HG02610 (cell line): ENCODE measurements at regions not wholly inside any gene's neighbourhood (a gene's known extent, or its start where the extent isn't known, plus 50 kb on each side); places are given as distances from the start of the nearest gene placed in this dataset.

Source experiments
- ATAC-seq: cut with Tn5 transposase; IDR thresholded peaks from one replicate; pipeline ENCODE4 v1.9.1; 2021; ENCODE audit warnings: mild to moderate bottlenecking, moderate library complexity; ENCODE audit not compliant: unreplicated experiment

DNA sequence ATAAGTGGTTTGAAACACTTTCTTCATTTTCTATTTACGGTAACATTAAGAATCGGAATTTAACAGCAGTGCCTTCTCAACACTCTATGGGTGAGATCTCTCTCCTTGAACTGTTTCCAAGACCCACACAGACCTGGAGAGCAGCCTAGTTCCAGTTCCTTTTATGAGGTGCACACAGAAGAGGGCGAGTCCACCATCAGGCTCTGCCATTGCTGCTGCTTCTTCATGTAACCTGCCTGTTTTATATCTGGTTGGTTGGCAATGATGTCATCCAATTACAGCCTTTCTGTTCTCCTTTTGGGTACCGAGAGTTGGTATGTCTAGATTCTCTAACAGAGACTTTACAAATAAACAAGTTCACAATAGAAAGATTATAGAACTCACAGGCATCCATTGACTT is 225.7 kb downstream of the UTP18 start:
- no peak for ATAC-seq

DNA sequence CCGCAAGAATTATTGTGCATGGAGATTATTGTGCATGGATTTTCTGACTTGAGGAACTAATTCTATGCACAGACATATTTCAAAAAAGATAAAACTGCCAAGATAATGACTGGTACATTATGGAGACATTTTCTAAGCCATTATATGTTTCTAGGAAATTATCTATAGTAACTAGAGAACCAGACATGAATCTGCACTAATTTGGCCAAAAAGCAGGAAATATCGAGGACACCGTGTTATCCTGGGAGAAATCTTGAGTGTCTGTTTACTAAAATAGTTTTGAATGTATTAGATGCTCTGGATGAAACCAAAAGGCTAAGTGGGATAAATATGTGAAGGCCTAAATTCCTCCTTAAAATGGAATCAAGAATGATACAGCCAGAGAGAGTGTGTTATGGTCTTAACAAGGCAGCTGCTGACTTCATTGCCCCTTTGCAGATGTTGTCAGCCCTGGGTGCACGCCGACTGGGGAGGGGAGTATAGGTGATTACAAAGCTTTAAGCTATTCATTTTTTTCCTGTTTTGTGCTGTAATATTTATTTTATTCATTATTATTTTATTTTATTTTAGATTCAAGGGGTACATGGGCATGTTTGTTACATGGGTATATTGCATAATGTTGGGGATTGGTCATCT is 226.7 kb downstream of the UTP18 start:
- ATAC-seq: no peak

DNA sequence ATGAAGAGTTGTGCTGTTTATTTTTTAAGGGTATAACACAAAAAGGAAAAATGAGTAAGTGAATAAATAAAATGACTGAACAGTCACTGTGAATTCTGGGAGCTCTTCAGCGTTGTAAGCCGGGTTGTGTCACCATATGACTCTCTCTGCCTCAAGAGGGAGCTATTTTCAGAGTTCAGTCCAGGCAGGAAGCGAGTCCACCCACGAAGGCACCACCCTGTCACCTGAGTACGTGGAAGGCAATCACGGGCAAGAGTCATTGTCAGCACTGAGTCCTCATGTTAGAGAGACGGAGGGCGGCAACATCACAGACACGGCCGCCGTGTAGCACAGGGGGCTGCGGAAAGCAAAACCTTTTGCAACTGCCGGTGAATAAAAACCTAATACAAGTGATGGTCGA is 227.6 kb downstream of the UTP18 start:
- ATAC-seq: no peak

DNA sequence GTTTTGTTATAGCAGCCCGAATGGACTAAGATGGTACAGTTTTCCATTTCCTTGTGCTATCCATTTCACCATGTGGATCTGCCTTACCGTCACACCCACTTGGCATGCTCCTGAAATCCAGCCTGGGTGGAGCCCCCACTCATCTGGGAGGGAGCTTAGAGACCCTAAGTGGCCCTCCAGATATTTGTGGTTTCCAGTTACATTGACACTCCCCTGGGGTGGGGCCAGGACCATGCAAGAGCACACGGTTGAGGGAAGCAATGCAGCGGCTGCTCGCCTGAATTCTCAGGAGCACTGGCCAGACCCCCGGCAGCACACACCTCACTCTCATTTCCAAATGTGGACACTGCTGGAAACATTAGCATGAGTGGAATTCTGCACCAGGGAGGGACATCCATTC is 231.1 kb downstream of the UTP18 start:
- ATAC-seq: no peak

DNA sequence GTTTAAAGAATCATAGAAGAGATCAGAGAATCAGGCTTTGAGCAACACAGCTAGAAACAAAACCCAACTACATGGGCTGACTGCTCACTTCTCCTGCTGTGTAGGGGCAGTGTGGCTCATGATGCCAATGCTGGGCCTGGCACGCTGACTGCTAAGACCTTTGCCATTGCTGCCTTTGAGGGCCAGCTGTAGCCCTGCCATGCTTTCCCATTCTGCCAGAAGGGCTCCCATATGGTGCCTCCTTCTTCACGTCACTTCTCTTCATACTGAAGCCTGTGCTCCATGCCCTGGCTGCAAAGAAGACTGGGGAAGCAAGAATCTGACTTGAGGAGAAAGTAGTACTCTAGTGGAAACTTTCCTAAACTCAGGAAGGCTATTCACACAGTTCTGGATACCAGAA is 232.9 kb downstream of the UTP18 start:
- no peak for ATAC-seq

DNA sequence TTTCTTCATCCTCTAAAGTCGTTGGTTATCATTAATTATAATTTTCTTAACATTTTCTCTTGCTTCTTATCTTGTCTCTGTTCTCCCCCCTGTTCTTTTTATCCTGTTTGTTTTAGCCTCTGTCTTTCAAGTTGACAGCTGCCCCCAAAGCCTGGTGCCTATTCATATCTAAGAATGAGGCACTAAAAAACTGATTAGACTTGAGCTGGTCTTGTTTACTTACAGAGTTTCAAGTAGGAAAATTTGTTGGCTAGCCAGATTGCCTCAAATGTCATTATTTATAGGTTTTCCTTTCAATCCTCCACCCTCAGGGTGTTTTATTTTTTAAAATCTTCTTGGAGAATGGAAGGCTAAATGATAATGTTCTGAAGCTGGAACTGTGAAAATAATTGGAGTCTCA is 236.0 kb downstream of the UTP18 start:
- no peak for ATAC-seq

DNA sequence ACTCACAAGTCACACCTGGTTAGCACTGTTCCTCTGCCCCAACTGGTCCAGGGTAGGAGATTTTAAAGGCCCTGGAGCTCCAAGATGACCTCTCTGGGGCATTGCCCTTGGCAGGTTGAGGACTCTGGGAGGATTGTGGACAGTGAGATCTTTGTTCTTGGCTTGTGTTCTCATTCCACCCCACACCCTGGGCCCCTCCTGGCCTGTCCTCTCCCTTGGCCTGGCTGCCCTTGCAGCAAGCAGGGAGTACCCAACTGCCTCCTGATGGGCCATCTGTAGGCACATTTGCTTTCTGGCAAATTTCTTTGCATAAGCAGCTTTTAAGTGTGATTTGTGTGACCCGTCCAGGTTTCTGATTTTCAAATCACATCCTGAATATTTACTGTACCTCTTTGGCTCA is 239.6 kb downstream of the UTP18 start:
- ATAC-seq: no peak

DNA sequence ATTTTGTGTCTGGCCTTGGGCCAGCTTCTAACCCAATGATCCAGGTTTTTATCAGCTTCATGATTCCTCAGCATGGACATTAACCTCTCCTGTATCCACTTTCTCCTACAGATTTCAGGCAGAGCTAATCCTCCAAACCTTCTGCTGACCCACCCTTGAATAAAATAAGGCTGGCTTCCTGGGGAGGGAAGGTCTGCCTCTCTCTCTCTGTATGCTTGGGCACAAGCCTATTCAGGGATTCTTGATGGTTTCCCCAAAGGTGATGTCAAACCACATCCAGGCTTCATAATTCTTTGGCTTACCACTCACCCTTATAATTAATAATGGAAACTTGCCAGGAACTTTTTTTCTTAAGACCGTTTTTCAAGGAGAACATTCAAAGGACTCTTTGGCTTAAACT is 240.1 kb downstream of the UTP18 start:
- no peak for ATAC-seq

DNA sequence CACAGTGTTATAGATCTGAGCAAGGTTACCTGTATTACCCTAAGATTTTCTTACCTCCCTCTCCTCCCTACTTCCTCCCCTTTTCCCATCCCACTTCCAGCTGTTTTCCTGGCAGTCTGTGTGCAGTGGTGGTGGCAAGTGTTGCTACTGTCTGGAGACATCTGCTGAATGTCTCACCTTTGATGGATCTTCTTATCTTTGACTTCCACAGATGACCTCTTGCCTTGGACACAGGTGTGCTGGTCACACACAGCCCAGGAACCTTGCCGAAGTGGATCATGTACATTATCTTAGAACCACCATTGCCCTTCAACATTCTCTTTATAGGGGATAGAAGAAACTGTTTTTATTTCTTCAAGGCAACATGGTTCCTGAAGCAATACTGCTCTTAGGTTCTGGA is 245.1 kb downstream of the UTP18 start:
- no peak for ATAC-seq

DNA sequence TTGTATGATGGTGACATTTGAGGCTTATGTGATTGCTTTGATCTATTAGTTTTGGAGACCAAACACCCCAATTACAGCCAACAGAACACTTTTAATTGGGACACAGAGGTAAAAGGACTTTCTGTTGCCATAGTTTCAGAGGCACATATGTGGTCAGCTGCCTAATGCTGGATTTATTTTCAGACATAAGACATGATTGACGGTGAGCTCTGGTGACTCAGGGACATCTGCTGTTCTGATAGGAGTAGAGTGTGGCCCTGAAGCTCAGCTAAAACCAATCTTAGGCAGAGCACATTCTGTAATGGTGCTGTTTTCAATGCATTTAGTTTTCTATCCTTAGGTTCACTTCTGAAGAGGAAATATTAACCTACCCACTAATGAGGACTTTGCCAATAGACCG is 247.1 kb downstream of the UTP18 start:
- ATAC-seq: no peak

DNA sequence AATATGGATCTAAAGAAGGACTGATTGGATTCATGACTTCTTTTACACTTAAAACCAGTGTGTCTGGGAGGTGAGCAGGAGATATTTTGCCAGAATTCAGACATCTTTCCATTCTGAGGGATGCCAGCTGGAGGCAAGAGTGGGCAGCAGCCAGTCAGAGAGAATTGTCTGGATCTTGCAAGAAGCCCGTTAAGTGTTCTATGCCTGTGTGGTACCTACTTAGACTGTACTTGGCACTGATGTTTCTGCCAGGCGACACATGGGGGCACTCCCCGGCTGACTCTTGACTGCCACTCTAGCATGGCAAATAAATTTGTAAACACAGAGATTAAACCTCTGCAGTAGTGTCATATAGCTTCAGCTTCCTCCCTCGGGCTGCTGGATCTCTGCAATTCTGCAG is 247.7 kb downstream of the UTP18 start:
- no peak for ATAC-seq

DNA sequence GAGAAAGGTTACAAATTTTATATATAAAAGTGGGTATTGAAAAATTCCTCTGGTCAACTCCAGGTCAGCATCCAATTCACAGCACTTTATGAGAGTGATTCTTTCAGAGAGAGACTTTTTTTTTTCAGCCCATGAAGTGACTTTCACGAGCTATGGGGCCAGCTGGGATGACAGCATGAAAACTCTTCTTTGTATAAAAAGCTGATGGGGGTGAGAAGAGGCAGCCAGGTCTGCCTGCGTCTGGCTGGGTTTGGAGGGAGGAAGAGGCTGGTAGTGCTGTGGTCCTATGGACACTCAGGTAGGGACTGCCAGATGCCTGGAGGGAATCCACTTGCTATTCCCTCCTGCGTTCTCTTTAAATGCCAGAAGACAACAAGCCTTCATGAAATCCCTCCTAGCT is 250.6 kb downstream of the UTP18 start:
- no peak for ATAC-seq

DNA sequence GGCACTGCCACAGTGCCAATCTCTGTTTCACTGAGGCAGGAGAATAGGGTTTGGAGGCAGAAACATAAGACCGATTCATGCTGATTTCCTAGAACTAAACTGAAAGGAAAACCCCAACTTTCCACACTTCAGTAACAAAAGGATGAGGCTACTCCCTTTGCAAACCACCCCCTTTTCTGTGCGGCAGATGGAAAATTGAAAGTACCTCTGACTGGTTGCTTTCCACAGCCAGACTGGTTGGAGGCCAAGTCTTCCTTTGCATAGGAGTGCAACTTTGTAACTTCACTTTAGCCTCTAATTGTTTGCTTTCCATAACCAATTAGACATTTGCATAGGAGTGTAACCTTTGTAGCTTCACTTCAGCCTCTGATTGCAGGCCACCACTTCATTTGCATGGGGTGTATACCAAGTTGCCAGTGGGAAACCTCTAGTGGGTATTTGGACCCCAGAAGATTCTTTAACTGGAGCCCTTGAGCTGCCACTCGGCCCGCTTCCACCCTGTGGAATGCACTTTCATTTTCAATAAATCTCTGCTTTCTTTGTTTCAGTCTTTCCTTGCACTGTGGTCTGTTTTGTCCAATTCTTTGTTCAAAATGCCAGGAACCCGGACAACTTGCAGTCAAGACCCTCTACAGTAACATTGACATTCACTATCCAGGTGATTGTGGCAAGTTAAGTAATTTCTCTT is 252.0 kb downstream of the UTP18 start:
- ATAC-seq: no peak

DNA sequence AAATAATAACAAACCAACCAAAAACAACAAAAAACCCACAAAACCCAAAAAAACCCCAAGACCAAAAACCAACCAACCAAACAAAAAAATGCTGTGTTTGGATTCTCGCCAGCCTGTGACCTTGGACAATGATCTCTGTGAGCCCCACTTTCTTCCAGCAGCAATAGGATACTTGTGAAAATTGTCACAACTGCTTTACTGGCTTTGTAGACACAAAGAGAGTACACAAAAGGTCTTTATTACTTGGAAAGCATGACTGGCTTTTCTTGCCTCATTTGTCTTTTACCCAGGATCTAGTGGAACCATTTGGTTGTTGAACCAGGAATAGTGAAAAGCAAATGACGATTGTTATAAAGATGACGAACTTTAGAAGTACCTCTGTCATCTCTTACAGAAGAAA is 256.6 kb downstream of the UTP18 start:
- no peak for ATAC-seq

DNA sequence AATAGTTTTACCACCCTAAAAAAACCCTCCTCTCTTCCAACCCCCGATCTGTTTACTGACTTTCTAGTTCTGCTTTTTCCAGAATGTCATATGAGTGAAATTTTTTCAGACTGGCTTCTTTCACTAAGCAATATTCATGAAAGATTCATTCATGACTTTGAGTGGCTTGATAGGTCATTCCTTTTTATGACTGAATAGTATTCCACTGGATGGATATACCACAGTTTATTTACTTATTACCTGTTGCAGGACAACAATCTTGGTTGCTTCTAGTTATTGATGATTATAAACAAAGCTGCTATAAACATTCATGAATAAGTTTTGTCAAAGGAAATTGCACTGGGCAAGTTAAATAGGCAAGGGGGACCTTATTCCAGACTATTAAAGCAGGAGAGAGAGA is 264.2 kb downstream of the UTP18 start:
- ATAC-seq: no peak

DNA sequence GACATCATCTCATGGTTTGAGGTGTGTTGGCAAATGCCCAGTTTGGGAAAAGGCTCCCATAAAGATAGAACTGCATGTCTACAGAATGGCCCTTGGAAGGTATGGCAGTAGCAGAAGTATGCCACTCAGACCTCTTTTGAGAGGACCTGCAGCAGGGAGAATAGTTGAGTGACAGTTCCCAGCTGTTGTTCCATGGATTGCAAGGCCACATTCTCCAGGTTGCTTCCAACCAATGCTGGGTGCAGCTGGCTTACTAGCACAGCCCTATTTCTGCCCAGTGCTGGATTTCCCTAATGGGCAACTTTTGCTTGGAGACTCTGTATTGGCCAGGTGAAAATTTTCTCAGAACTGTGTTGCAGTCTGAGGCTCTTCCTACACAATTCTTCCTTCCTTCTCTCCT is 266.2 kb downstream of the UTP18 start:
- ATAC-seq: no peak

DNA sequence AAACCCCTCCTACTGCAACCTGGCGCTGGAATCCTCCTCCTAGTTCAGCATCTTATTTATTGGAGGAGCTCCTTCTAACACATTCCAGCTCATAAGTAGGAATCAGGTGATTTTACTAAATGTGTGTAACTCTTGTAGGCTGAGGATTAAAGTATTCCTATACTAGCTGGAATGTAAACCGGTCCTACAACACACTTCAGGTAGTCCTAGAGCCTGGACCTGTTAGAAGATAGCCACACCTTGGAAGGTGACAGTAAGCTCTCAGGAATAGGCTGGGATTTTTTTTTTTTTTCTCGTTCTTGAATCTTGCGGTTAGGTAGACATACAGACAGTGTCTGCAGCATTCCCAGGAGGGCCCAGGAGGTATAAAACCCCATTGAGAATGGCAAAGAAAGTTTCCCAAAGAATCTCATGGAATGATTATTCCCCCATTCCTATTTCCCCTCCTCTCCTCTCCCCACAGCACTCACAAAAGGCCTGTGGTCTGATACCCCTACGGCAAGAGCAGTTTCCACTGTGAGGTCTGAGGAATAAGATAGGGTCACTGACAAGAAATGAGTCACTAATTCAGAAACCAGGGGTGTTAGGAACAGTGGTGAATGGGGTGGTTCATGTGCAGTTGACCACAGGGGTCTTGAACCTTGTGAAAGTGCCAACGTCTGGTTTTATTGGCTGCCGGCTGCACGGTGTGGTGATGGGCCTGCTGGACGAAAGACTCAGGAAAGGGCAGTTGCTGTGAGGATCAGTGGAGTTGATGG is 267.1 kb downstream of the UTP18 start:
- no peak for ATAC-seq

DNA sequence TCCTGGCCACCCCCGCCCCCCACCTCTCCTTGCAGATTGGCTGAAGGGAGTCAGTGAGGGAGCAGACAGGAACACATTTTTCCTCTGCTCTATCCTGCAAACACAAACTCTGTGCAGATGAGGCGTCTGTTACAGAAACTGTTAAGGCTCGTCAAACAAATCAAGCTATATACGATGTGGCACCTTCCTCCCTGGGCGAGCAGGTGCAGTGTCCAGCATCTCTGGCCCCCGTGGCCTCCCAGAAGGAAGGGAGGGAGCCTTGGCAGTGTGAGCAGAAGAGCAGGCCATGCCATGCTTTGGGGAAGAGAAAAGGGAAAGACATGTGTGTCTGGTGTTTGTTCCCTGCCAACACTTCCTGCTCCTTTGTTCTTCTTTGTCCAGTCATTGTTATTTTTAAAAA is 267.8 kb downstream of the UTP18 start:
- no peak for ATAC-seq

DNA sequence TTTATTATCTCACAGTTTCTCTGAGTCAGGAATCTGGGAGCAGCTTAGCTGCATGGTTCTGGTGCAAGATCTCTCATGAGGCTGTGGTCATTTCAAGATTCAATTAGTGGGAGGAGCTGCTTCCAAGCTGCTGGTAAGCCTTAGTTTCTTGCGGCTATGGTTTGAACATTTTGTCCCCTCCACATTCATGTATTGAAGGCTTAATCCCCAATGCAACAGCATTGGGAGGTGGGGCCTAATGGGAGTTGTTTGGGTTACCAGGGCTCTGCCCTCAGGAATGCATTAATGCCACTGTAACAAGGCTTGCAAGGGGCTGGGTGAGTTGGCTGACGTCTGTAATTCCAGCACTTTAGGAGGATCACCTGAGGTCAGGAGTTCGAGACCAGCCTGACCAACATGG is 272.9 kb downstream of the UTP18 start:
- no peak for ATAC-seq

DNA sequence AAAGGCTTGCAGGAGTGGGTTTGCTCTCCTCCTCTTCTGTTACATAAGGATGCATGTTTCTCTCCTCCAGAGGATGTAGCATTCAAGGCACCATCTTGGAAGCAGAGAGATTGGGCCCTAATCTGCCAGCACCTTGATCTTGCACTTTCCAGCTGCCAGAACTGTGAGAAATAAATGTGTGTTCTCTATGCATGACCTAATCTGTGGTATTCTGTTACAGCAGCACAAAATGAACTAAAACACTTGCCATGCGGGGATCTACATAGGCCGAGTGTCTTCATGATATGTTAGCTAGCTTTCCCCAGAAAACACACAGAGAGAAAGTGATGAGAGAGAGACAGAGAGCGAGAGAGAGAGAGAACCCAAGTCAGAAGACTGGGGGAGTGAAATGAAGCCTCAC is 273.5 kb downstream of the UTP18 start:
- no peak for ATAC-seq

DNA sequence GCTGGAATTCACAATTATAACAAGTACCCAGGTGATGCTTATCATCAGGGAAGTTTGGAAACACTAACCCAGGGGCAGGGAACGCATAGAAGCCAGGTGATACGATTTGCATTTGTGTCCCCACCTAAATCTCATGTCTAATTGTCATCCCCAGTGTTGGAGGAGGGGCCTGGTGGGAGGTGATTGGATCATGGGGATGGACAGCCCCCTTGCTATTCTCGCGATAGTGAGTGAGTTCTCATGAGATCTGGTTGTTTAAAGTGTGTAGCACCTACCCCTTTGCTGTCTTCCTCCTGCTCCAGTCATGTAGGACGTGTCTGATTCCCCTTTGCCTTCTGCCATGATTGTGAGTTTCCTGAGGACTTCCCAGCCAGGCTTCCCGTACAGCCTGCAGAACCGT is 276.3 kb downstream of the UTP18 start:
- no peak for ATAC-seq

DNA sequence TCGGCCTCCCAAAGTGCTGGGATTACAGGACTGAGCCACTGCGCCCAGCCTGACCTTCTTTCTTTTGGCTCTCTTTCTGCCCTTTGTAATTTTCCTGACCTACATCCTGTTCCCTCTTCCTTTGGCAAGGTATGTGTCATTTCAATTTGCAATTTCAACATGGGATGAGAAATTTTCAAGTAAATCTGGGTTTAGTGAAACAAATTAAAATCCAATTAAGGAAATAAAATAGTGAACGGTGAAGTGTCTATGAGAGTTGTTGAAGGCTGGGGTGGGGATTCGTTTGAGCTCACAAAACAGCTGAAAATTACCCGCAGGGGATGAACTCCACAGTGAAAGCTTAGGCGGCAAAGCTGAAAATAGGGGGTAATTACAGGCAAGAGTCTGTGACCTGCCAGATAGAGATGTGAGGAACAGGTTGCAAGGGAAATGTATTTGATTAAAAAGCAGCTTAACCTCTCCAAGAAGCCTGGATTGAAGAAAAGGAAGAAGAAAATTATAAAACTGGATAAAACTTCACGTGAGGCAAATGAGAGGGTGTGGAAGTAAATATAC is 277.7 kb downstream of the UTP18 start:
- ATAC-seq: no peak
